ENCODE measurements at regions not wholly inside any gene's neighbourhood (a gene's known extent, or its start where the extent isn't known, plus 50 kb on each side); places are given as distances from the start of the nearest gene placed in this dataset.

DNA sequence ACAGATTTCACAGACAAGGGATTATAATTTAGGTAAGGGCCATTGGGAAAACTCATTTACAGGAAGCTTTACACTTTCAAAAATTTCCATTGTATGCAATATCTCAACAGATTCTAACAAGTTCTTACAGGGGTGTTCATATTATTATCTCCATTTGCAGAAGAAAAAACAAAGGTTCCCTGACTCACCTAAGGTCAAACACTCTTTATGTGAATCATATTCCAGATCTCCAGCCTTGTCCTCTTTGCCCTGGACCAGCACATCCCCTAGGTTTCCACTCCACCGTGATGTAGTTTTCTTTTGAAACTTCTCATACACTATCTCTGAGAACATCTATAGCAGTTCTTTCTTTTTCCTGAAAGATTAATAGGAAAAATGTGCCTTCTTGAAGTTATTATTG lies 96.4 kb upstream of the HS3ST1 start (continued):
- TF ChIP-seq, protein P1, sequence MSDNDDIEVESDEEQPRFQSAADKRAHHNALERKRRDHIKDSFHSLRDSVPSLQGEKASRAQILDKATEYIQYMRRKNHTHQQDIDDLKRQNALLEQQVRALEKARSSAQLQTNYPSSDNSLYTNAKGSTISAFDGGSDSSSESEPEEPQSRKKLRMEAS (IDR thresholded peaks at IDR 0.05): no peak
- TF ChIP-seq TCF7L2 (IDR thresholded peaks at IDR 0.05; ENCODE audit: borderline replicate concordance, extremely low read depth, insufficient read depth, insufficient read length): no peak
- TF ChIP-seq EZH2phosphoT487 (IDR thresholded peaks at IDR 0.05; ENCODE audit: borderline replicate concordance): no peak

DNA sequence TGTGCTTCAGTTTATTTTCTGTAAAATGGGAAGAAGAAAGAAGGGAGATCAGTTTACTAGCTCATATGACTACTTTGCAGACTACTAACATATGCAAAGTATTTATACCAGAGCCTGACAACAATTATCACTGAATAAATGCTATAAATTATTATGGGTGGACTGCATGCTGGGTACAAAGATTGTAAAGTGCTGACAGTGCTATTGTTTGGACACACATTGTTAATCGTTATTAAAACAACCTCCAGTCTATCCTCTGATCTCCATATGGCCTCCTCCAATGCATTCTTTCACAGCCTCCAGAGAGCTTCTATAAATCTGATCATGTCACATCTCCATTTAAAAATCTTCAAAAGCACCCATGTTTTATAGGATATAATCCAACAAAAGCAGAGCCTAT lies 90.1 kb upstream of the HS3ST1 start:
- Histone ChIP-seq H3K36me3 (ENCODE audit: control insufficient read depth in 1 of 2, insufficient read depth in 2 of 2, low read length in 2 of 2) (no peaks in the 10 kb centered on the region), H3K4me2 (ENCODE audit: low read length) (no peak overlapping the region), H3K9me3 (ENCODE audit: control insufficient read depth in 1 of 2, insufficient read depth in 1 of 2, low read depth in 1 of 2, low read length in 2 of 2) (no peaks in the 10 kb centered on the region), H3K9ac (ENCODE audit: low read length) (no peak overlapping the region), H3K9me2 (ENCODE audit: insufficient read depth) (no peaks in the 10 kb centered on the region), H2AFZ (ENCODE audit: low read depth, low read length, poor library complexity, severe bottlenecking) (no peak overlapping the region), H3K27me3 (ENCODE audit: insufficient read depth, low read length) (no peaks in the 10 kb centered on the region), H3K4me1 (ENCODE audit: control insufficient read depth in 1 of 2, insufficient read depth in 2 of 2, low read length in 2 of 2) (peaks cover 20 to 41% of the 10 kb centered on the region in 2 experiments), H4K20me1 (ENCODE audit: insufficient read depth) (no peaks in the 10 kb centered on the region), H3K27ac (ENCODE audit: low read depth, low read length) (no peak overlapping the region), H3K4me3 (replicated peaks in 1 of 2; ENCODE audit: low read depth in 1 of 2, low read length in 2 of 2) (no peak overlapping the region), H3K79me2 (ENCODE audit: insufficient read depth, low read length) (no peaks in the 10 kb centered on the region)
- DNase-seq (ENCODE audit: low read depth, low spot score) (no peak), ATAC-seq (no peak)
- ChIA-PET POLR2A (no interaction called here), RAD21 (ENCODE audit: low non-redundant PET in 1 of 2, low total read pairs in 2 of 2, uncharacterized antibody in 2 of 2, unreplicated experiment in 2 of 2) (no interaction called here), CTCF (no interaction called here)
- BruUV-seq (replicated peaks): no TSS peak
- intact Hi-C loops (cut with micrococcal nuclease): no loop called here
- TF ChIP-seq YY1 (IDR thresholded peaks at IDR 0.05; ENCODE audit: extremely low read depth, insufficient replicate concordance, low read depth, low read length) (no peak), EZH2phosphoT487 (IDR thresholded peaks at IDR 0.05; ENCODE audit: borderline replicate concordance) (no peak), EZH2 (IDR thresholded peaks at IDR 0.05) (no peak), ZBTB33 (IDR thresholded peaks at IDR 0.05; ENCODE audit: extremely low read depth, insufficient replicate concordance, low read length) (no peak), ZNF274 (IDR thresholded peaks at IDR 0.05; ENCODE audit: low read depth, low read length) (no peak), CEBPB (IDR thresholded peaks at IDR 0.05; ENCODE audit: low read depth) (no peak), POLR2A (IDR thresholded peaks at IDR 0.05; ENCODE audit: borderline replicate concordance, extremely low read depth, insufficient read depth, insufficient read length) (no peak), SRF (IDR thresholded peaks at IDR 0.05; ENCODE audit: low read depth) (no peak), TCF7L2 (IDR thresholded peaks at IDR 0.05; ENCODE audit: borderline replicate concordance, extremely low read depth, insufficient read depth, insufficient read length) (no peak), ZFX (IDR thresholded peaks at IDR 0.05) (no peak), ELF1 (IDR thresholded peaks at IDR 0.05; ENCODE audit: borderline replicate concordance, low read depth) (no peak), EGR1 (IDR thresholded peaks at IDR 0.05; ENCODE audit: low read depth) (no peak)
- TF ChIP-seq, protein P2, sequence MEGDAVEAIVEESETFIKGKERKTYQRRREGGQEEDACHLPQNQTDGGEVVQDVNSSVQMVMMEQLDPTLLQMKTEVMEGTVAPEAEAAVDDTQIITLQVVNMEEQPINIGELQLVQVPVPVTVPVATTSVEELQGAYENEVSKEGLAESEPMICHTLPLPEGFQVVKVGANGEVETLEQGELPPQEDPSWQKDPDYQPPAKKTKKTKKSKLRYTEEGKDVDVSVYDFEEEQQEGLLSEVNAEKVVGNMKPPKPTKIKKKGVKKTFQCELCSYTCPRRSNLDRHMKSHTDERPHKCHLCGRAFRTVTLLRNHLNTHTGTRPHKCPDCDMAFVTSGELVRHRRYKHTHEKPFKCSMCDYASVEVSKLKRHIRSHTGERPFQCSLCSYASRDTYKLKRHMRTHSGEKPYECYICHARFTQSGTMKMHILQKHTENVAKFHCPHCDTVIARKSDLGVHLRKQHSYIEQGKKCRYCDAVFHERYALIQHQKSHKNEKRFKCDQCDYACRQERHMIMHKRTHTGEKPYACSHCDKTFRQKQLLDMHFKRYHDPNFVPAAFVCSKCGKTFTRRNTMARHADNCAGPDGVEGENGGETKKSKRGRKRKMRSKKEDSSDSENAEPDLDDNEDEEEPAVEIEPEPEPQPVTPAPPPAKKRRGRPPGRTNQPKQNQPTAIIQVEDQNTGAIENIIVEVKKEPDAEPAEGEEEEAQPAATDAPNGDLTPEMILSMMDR (IDR thresholded peaks at IDR 0.05 in 2 of 3, conservative IDR thresholded peaks at IDR 0.05 in 1 of 3; ENCODE audit: borderline replicate concordance in 1 of 3, insufficient read depth in 1 of 3, low read depth in 2 of 3, low read length in 2 of 3): no peak
- TF ChIP-seq, protein P3, sequence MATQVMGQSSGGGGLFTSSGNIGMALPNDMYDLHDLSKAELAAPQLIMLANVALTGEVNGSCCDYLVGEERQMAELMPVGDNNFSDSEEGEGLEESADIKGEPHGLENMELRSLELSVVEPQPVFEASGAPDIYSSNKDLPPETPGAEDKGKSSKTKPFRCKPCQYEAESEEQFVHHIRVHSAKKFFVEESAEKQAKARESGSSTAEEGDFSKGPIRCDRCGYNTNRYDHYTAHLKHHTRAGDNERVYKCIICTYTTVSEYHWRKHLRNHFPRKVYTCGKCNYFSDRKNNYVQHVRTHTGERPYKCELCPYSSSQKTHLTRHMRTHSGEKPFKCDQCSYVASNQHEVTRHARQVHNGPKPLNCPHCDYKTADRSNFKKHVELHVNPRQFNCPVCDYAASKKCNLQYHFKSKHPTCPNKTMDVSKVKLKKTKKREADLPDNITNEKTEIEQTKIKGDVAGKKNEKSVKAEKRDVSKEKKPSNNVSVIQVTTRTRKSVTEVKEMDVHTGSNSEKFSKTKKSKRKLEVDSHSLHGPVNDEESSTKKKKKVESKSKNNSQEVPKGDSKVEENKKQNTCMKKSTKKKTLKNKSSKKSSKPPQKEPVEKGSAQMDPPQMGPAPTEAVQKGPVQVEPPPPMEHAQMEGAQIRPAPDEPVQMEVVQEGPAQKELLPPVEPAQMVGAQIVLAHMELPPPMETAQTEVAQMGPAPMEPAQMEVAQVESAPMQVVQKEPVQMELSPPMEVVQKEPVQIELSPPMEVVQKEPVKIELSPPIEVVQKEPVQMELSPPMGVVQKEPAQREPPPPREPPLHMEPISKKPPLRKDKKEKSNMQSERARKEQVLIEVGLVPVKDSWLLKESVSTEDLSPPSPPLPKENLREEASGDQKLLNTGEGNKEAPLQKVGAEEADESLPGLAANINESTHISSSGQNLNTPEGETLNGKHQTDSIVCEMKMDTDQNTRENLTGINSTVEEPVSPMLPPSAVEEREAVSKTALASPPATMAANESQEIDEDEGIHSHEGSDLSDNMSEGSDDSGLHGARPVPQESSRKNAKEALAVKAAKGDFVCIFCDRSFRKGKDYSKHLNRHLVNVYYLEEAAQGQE (IDR thresholded peaks at IDR 0.05; ENCODE audit: low read depth): no peak
